ENCODE measurements at regions not wholly inside any gene's neighbourhood (a gene's known extent, or its start where the extent isn't known, plus 50 kb on each side); places are given as distances from the start of the nearest gene placed in this dataset.

GRCh38 chr15:88403351-88403791 lies 63.8 kb downstream of the MRPL46 start:
- TF ChIP-seq CTCF (IDR thresholded peaks at IDR 0.05; ENCODE audit: control insufficient read depth, extremely low read depth, insufficient read depth), result no peak
- DNase-seq (ENCODE audit: low read depth), result no peak
- no peak overlapping the region for H3K4me3 ChIP-seq (ENCODE audit: low read depth, low read length)

- H3K4me3 ChIP-seq (ENCODE audit: low read depth, low read length), result no peak overlapping the region
- TF ChIP-seq CTCF (IDR thresholded peaks at IDR 0.05; ENCODE audit: control insufficient read depth, extremely low read depth, insufficient read depth), result no peak
- no peak for DNase-seq (ENCODE audit: low read depth)
Measured at GRCh38 chr15:88401996-88402656, 65.1 kb downstream of the MRPL46 start.

- H3K4me3 ChIP-seq (ENCODE audit: low read depth, low read length), result no peak overlapping the region
- no peak for DNase-seq (ENCODE audit: low read depth)
- no peak for TF ChIP-seq CTCF (IDR thresholded peaks at IDR 0.05; ENCODE audit: control insufficient read depth, extremely low read depth, insufficient read depth)
Measured at GRCh38 chr15:88401251-88401995, 65.8 kb downstream of the MRPL46 start.

GRCh38 chr15:88400591-88401250 lies 66.5 kb downstream of the MRPL46 start:
- DNase-seq (ENCODE audit: low read depth), result no peak
- no peak for TF ChIP-seq CTCF (IDR thresholded peaks at IDR 0.05; ENCODE audit: control insufficient read depth, extremely low read depth, insufficient read depth)
- no peak overlapping the region for H3K4me3 ChIP-seq (ENCODE audit: low read depth, low read length)

- no peak for DNase-seq (ENCODE audit: low read depth)
- no peak overlapping the region for H3K4me3 ChIP-seq (ENCODE audit: low read depth, low read length)
- no peak for TF ChIP-seq CTCF (IDR thresholded peaks at IDR 0.05; ENCODE audit: control insufficient read depth, extremely low read depth, insufficient read depth)
Measured at GRCh38 chr15:88400084-88400483, 67.1 kb downstream of the MRPL46 start.

GRCh38 chr15:88399021-88399685 lies 68.0 kb downstream of the MRPL46 start:
- DNase-seq (ENCODE audit: low read depth), result no peak
- no peak for TF ChIP-seq CTCF (IDR thresholded peaks at IDR 0.05; ENCODE audit: control insufficient read depth, extremely low read depth, insufficient read depth)
- H3K4me3 ChIP-seq (ENCODE audit: low read depth, low read length), result no peak overlapping the region

Measured in LNCaP clone FGC (cell line).